DMS114 treated with DMSO at 0.1 percent for 48 hours (cell line): ENCODE measurements at regions not wholly inside any gene's neighbourhood (a gene's known extent, or its start where the extent isn't known, plus 50 kb on each side); places are given as distances from the start of the nearest gene placed in this dataset.
"Not testable (repeated sequence)": the region's sequence is repeated elsewhere in the genome, so short reads cannot be mapped to it uniquely, and the experiment has no call there.

ENCODE experiments used
- DNase-seq: peaks from one replicate; lab custom pipeline; 2025; ENCODE audit not compliant: unreplicated experiment; lab: John Stamatoyannopoulos, UW

- no peak for DNase-seq
Observed at GRCh38 chr6:168915855-168916254, 337.8 kb downstream of the THBS2 start.

GRCh38 chr6:168915242-168915641 lies 338.4 kb downstream of the THBS2 start:
- no peak for DNase-seq

GRCh38 chr6:168913866-168914469 lies 339.7 kb downstream of the THBS2 start:
- no peak for DNase-seq

- not testable (repeated sequence) for DNase-seq
Observed at GRCh38 chr6:168913231-168913865, 340.3 kb downstream of the THBS2 start.

DNA sequence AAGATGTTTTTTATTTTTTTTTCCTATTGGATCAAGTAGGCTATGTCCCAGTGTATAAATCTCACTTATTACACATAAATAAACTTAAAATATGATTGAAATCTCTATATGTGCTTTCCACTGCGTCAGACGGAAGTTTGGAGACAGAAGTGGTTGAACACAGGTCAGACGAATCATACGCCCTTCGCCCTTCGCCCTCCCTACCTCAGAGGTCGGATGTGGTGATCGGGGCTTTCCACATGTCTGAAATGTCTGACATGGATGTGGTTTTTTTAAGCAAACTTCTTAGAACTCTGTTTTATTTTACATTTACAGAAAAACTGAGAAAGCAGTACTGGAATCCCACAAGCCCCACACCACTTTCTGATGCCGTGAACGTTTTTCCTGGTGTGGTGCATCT lies 344.4 kb downstream of the THBS2 start:
- DNase-seq = no peak

- no peak for DNase-seq
Observed at GRCh38 chr6:168908887-168909286, 344.8 kb downstream of the THBS2 start.

- DNase-seq = no peak
Observed at GRCh38 chr6:168908166-168908565, 345.5 kb downstream of the THBS2 start.

- no peak for DNase-seq
Observed at GRCh38 chr6:168906391-168906790, 347.3 kb downstream of the THBS2 start.

- no peak for DNase-seq
Observed at GRCh38 chr6:168905451-168906090, 348.1 kb downstream of the THBS2 start.

GRCh38 chr6:168903613-168904345 lies 349.9 kb downstream of the THBS2 start:
- no peak for DNase-seq

DNA sequence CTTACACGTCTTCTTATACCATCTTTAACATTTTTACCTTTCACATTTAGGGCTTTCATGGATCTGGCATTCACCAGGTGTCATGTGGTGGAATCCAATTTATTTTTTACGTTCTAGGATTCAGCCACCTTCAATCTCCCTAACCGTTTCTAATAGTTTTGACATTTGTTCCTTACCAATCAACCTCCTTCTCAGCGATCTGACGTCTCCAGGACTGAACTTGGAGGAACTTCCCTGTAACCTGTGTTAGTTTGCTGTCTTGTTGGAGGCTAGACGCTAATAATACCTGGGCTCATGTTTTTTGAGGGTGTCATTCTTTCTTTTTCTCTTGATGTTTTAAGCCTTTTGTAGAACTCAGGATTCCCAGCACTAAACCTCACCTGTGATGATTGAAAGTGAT lies 351.6 kb downstream of the THBS2 start:
- no peak for DNase-seq

- DNase-seq = no peak
Observed at GRCh38 chr6:168901076-168901475, 352.6 kb downstream of the THBS2 start.

- no peak for DNase-seq
Observed at GRCh38 chr6:168896321-168896720, 357.3 kb downstream of the THBS2 start.

- peak; percentile 41 for DNase-seq
Observed at GRCh38 chr6:168895102-168895812, 358.4 kb downstream of the THBS2 start.

DNA sequence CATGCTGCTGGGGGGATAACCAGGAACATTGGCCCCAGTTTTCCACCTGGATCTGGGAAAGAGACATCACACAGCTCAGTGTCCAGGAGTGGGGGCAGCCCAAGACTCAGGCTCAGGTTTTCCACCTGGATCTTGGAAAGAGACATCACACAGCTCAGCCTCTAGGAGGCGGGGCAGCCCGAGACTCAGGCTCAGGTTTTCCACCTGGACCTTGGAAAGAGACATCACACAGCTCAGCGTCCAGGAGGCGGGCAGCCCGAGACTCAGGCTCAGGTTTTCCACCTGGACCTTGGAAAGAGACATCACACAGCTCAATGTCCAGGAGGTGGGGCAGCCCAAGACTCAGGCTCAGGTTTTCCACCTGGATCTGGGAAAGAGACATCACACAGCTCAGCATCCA lies 361.6 kb downstream of the THBS2 start:
- DNase-seq = no peak

DNA sequence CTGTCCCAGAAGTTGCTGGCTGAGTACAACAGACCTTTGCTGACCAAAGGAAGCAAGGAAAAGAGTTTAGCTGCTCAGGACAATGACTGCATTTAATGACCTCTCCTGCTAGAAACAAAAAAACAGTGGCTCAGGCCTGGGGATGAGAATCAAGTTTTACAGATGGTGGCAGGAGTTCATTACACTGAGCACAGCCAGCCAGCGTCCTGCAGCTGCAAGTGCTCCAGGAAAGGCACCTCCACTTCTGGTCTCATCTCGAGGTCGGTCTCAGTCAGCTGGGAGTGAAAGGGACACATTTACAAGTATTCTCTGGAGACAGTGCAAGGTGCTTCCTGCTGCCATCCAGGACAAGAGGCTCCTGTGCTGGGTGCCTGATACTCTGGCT lies 362.7 kb downstream of the THBS2 start:
- no peak for DNase-seq

GRCh38 chr6:168890306-168890980 lies 363.2 kb downstream of the THBS2 start:
- DNase-seq = no peak

GRCh38 chr6:168888786-168889345 lies 364.8 kb downstream of the THBS2 start:
- DNase-seq = no peak

DNA sequence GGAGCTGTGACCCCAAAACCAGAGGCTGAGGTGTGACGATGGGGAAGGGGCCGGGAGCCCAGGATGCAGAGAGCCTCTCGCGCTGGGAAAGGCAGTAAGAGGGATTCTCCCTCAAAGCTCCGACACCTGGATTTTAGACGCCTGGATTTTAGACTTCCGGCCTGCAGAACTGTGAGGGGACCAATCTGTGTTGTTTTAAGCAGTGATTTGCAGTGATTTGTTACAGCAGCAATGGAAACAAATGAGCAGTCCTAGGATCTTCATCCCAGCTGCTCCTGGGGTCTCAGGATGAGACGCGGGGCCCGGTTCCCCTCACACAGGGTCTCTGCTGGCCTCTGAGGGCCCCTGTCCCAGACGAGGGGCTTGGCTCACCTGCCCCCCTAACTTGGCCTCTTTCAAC lies 365.5 kb downstream of the THBS2 start:
- no peak for DNase-seq

DNA sequence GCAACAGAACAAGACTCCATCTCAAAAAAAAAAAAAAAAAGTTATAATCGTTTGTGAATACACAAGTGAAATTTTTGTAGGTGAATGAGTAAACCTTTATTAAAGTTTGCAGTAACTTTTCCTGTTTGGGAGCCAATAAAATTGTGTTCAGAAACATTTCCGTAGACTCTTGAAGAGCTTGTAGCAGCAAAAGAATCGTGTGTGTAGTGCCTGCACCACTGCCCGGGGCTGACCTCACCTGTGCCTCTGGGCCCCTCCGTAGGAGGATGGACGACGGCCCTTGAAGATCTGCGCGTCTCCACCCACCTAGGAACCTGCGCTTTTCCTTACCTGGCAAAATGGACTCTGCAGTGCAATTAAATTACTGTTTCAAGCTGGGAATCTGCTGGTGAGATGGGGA lies 366.0 kb downstream of the THBS2 start:
- DNase-seq = no peak
